ELR (cell line): ENCODE measurements at regions not wholly inside any gene's neighbourhood (a gene's known extent, or its start where the extent isn't known, plus 50 kb on each side); places are given as distances from the start of the nearest gene placed in this dataset.
A peak's percentile ranks its signal among the peaks of the same experiment; 100 is the strongest.
"Not testable (repeated sequence)": the region's sequence is repeated elsewhere in the genome, so short reads cannot be mapped to it uniquely, and the experiment has no call there.

ENCODE experiments used
- DNase-seq: peaks from one replicate; pipeline ENCODE4 v3.0.0-alpha.2; 2015; ENCODE audit warnings: low read depth

DNA sequence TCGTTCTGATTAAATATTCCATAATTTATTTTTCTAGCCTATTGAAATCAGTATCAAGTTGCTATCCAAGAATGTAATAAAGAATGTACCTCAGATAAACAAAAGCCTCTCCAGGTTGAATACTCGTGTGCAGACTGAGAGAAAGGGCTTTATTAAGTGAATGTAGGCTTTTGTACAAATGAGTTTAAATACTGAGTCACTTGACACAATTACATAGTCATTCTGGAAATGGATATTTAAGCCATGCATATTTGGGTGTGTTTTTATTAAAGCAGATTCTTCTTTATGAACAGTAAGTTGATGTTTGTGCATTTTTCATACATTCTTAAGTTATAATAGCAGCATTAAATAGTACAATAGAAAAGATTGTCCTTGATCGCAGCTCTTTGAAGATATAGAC lies 139.8 kb upstream of the GK2 start:
- DNase-seq = no peak

- not testable (repeated sequence) for DNase-seq
Observed at GRCh38 chr4:79545292-79545691, 137.3 kb upstream of the GK2 start.

GRCh38 chr4:79540143-79540542 lies 132.1 kb upstream of the GK2 start:
- DNase-seq = no peak

DNA sequence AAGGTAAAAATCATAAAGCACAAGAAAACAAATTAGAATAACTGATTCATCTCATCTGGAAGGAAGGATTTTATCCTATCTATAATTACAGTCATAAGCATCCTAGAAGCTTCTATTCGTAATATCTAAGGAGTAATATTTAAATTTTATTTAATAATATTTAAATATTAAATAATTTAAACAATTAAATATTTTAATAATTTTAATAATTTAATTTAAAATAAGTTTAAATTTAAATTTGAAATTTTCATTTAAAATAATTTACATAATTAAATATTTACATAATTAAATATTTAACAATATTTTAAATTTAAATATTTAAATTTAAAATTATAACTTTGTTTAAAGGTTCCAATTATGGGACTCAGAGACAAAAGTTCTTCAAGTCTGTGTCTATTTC lies 127.5 kb upstream of the GK2 start:
- DNase-seq = no peak

DNA sequence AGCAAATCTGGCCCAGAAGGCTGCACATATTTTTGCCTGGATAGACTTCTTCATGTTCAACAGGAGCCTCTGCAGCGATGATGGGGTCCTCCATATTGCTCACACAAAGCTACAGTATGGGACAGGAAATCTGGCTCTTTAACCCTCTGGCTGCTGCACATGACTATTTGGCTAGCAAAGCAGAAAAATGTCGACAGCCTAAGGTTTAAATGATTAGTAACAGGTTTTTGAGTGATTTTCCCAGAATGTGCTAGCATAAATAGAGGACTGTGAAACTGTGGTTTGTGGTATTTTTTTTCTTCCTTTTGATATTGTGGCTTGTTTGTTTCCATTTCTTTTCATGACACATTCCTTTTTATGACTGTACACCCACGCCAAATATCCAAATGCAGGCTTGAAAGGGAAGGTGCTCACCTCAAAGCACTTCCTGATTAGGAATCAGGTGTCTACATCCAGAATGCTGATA lies 120.2 kb upstream of the GK2 start:
- DNase-seq = peak; percentile 14

DNA sequence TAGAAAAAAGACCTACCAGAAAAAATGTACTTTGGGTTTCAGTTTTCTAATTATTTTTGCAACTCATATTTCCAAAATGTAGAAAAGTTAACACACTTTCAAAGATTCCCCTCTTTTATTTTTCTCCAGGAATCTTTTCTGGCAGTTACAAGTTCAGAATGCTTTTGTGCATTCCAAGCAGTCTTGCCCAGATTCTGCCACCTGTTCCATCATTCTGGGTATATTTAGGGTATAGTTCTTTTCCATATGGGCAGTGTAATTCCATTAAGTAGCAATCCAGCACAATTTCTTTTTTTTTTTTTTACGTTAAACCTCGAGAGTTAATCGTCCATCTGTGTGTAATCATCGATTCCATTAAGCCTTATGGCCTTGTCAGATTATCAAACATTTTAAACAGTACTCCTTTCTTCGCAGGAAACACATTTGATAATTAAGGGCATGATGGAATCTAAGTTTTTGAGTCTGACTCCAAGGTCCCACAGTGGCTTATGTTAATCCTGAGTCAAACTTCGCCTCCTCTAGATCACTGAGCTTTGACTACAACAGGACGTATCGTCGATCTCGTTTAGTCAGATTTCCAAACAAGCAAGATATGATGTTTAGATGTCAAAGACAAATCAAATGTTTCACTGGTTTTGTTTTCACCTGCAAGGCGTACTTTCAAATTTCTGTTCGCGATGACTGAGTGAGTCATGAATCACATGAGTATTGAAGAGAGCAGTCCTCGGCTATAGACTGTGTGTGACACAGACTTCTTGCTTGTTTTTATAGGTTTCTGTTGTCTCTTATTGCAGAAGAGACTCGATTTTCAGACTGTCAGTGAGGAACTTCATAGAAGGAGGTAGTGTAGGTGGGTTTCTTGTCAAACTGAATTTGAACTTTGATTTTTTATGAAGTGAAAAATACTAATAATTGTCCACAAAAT lies 118.9 kb upstream of the GK2 start:
- no peak for DNase-seq

DNA sequence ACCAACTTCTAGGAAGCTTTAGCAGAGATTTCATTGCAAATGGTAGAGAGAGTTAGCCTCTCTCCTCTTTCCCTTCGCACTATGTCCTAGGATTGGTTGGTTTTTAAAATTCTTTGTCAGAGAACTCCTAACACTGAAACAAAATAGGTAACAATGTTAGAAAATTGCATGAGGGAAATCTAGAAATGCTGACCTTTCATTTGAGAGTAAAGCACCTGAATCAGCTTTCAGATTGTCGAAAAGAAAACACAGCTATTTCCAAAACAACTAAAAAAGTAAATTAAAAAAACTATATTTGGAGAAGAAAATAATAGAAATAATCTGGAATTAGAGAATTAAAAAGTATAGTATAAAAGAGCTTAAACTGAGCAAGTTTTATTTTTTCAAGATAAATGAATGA lies 108.1 kb upstream of the GK2 start:
- no peak for DNase-seq

DNA sequence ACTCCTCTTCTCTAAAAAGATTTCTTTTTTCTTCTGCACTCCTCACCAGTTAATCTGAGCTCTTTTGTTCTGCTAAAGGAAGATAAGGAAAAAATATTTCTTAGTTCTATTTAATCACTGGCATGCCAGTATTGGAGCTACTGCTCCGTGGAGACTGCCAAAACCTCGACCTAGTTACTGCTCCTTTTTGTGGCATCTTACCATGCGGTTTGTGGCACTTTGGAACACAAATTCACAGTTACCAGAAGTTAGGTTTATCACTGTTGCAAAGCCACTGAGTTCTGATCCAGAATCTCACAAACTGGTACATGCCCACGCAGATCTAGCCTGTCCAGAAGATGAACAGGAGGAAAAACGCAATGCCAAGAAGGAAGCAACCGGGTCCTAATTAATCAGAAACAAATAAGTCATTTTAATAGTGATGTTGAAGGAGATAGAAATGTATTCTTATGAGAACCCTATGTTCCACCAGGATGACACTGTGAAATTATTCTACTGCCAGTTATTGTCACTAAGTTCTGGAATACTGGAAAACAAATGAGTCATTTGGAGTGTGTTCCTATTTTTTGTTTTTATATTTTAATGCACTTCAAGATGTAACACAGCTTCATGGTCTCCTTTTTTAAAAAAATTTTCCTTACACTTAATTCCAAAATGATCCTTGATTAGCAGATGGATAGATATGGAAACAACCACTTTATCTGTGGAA lies 106.7 kb upstream of the GK2 start:
- DNase-seq = no peak

DNA sequence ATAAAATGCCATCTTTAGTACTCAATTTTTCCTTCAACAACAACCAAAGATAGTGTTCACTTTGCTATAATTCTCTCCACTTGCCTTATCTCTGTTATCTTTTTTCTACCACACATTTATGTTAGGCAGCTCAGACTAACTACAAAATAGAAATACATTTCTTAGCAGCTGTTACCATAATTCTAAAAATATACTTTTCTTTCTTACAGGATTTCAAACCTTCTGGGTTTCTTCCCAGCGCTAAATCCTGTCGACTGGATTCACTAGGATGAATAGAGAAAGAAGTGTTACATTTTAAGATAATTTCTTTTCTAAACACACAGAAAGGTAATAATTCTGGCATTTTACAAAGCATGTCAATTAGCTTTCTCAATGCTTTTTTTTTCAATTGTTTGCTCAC lies 105.5 kb upstream of the GK2 start:
- DNase-seq = no peak

GRCh38 chr4:79512363-79512762 lies 104.3 kb upstream of the GK2 start:
- DNase-seq = no peak

GRCh38 chr4:79502081-79502480 lies 94.1 kb upstream of the GK2 start:
- DNase-seq = no peak

DNA sequence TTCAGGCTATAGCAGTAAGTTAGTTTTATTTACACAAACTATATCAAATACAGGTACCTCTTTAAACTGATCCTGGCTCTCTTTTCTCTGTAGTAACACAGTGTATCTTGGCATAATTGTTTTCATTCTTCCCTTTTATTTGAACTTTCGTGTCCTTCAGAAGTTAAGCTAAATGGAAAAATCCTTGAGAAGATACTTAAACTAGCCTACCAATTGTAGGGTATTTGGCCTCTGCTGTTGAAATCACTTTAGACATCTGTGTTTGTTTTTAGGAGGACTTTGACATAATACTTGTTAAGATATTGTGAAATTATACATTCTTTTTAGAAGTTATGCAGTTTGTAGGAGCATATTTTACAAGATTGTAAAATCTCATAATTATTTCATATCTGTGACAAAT lies 90.3 kb upstream of the GK2 start:
- DNase-seq = no peak

- DNase-seq = no peak
Observed at GRCh38 chr4:79497001-79497400, 89.0 kb upstream of the GK2 start.

DNA sequence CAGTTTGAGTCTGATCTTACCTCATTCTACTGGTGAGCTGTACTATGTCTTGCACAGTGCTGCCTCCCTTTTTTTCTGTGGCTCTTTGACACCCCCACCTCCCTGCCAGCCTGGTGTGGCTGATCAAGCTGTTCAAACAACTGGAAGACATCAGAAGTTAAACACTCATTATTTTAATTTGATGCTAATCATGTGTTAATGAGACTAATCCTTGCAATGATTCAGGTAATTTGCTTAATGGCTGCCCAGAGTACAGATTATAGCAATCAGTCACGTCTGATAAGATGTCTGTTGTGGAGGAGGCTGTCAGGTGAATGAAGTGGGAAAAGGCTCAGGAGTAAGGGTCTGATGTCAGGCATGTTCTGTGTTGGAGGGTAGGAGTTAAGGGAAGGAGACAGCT lies 87.4 kb upstream of the GK2 start:
- DNase-seq = no peak

- no peak for DNase-seq
Observed at GRCh38 chr4:79492148-79492547, 84.1 kb upstream of the GK2 start.

DNA sequence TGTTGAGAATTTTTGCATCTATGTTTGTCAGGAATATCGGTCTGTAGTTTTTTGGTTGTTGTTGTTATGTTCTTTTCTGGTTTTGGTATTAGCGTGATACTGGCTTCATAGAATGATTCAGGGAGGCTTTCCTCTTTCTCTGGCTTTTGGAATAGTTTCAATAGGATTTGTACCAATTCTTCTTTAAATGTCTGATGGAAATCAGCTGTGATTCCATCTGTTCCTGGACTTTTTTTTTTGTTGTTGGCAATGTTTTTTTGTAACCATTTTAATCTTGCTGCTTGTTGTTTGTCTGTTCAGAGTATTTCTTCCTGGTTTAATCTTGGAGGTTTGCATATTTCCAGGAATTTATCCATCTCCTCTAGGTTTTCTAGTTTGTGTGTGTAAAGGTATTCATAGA lies 81.5 kb upstream of the GK2 start:
- no peak for DNase-seq

- DNase-seq = no peak
Observed at GRCh38 chr4:79476196-79476595, 68.2 kb upstream of the GK2 start.

DNA sequence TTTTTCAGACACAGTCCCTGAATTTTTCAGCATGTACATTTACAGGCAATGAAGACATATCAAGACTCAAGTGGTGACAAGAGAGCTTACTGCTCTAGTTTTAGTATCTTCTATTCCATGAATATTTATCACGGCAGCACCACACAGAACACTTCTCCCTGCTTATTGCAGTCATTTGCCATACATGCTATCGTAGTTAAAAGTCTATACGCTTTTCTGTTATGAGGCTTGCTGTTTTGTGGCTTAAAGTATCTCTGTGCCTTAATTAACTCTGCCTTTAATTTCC lies 65.4 kb upstream of the GK2 start:
- no peak for DNase-seq

GRCh38 chr4:79472693-79473438 lies 64.8 kb upstream of the GK2 start:
- DNase-seq = no peak

- DNase-seq = no peak
Observed at GRCh38 chr4:79472036-79472435, 64.0 kb upstream of the GK2 start.

DNA sequence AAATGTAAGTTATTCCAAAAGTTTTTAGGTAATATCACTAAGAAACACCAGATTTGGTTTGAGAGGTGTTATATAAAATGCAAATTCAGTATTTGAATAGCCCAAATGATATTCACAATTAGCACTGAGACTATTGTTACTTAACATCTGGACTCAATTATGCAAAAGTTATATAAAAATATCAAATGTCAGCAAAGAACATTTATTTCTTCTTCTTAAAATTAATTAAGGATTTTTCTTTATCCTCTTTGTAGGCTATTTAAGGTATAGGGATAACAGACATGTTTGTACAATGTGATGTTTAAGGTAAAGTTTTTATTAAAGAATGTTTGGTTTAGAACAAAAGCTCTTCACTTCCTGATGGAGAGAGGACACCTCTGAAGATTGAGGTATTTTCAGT lies 63.3 kb upstream of the GK2 start:
- no peak for DNase-seq

DNA sequence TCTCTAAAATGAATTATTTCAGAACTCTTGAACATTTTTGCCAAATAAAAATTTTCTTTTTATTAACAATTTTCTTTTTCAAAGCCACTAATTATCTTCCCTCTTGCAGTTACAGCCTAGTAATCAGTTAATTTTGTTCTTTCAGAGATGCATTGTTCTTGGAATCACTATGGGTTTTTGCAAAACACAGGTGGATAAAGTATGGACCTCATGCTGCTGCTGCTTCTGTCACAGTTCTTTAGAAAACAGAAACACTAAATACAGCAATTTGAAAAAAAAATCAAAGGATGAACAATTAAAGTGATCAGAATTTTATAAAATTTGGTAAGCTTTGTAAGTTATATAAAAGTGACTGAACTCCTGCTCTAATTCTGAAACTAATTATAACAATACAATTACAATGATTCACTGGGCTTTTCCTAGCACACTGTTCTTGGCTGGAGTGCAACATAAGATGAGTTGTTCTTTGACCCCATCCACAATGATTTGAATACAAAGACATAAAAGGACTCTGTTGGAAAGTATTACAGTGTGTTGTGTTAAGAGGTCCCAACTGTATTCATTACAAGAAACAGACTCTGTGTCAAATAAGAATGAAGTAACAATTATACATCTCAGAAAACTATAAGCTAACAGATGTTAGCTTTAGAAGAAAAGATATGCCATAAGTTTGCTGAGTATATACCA lies 59.4 kb upstream of the GK2 start:
- DNase-seq = no peak
